H1 (cell line): ENCODE measurements at regions not wholly inside any gene's neighbourhood (a gene's known extent, or its start where the extent isn't known, plus 50 kb on each side); places are given as distances from the start of the nearest gene placed in this dataset.

Experiments
- CTCF ChIA-PET: fragments of 300-600 bp; sonication (Branson Sonifier 250); formaldehyde crosslinking; loops from one replicate; lab custom pipeline; 2021; ENCODE audit not compliant: partially characterized antibody; lab: Charles Lee
- POLR2A ChIA-PET: fragments of 300-600 bp; sonication (Branson Sonifier 250); formaldehyde crosslinking; loops from one replicate; lab custom pipeline; 2021; ENCODE audit warnings: inconsistent platforms; ENCODE audit not compliant: partially characterized antibody; lab: Charles Lee
- DNase-seq, 2 experiments: peaks; one replicate each; pipeline versions ENCODE4 v3.0.0 to v3.0.0-alpha.2; 2010 to 2022; ENCODE audit warnings: low spot score in 2 of 2, low read depth in 1 of 2, mixed read lengths in 1 of 2
- FAIRE-seq: peaks from 2 replicates; lab custom pipeline; 2011; peaks lifted over from hg19 to GRCh38; lab: Jason Lieb, UNC
- H2AFZ ChIP-seq: 2 replicates; pipeline ENCODE4 v1.8.1; 2012; ENCODE audit warnings: low read length, inconsistent platforms
- H2AK5ac ChIP-seq: 2 replicates; pipeline ENCODE4 v1.6.1; 2013; ENCODE audit warnings: low read depth, low read length
- H2BK120ac ChIP-seq: replicated peaks from 2 replicates; pipeline ENCODE3; 2013; ENCODE audit warnings: low read depth, low read length, inconsistent platforms
- H2BK12ac ChIP-seq: 2 replicates; pipeline ENCODE4 v1.6.1; 2013; ENCODE audit warnings: low read depth, low read length
- H2BK15ac ChIP-seq: 2 replicates; pipeline ENCODE4 v1.6.1; 2013; ENCODE audit warnings: low read length
- H2BK20ac ChIP-seq: 2 replicates; pipeline ENCODE4 v1.6.1; 2013; ENCODE audit warnings: low read length
- H2BK5ac ChIP-seq: 2 replicates; pipeline ENCODE4 v1.6.1; 2013; ENCODE audit warnings: low read depth, low read length
- H3K14ac ChIP-seq: 2 replicates; pipeline ENCODE4 v1.6.1; 2013; ENCODE audit warnings: inconsistent platforms; ENCODE audit not compliant: insufficient read length
- H3K18ac ChIP-seq: 2 replicates; pipeline ENCODE4 v1.6.1; 2013; ENCODE audit warnings: low read length; ENCODE audit errors: extremely low read depth
- H3K23ac ChIP-seq: 2 replicates; pipeline ENCODE4 v1.6.1; 2013; ENCODE audit warnings: inconsistent platforms; ENCODE audit not compliant: insufficient read length
- H3K23me2 ChIP-seq: 2 replicates; pipeline ENCODE4 v1.6.1; 2013; ENCODE audit warnings: low read depth, low read length
- H3K27ac ChIP-seq: 2 replicates; pipeline ENCODE4 v1.6.1; 2011; ENCODE audit warnings: low read depth, low read length, inconsistent platforms
- H3K27me3 ChIP-seq, 4 experiments: replicated peaks in 1 of 4; 1 replicate in 1 of 4; 2 replicates in 3 of 4; pipeline versions ENCODE4 v1.6.1 to v1.8.1; 2011 to 2013; ENCODE audit warnings: low read length in 3 of 4, mild to moderate bottlenecking in 3 of 4, inconsistent platforms in 2 of 4, mixed read lengths in 2 of 4, moderate library complexity in 1 of 4; ENCODE audit not compliant: control insufficient read depth in 3 of 4, insufficient read depth in 3 of 4; ENCODE audit errors: extremely low read depth in 1 of 4
- H3K36me3 ChIP-seq, 4 experiments: 2 replicates each; pipeline versions ENCODE4 v1.6.1 to v1.8.1; 2011 to 2013; ENCODE audit warnings: mild to moderate bottlenecking in 4 of 4, low read length in 3 of 4, moderate library complexity in 2 of 4, control low read depth in 1 of 4, inconsistent platforms in 1 of 4; ENCODE audit not compliant: insufficient read depth in 4 of 4, control insufficient read depth in 2 of 4
- H3K4ac ChIP-seq: replicated peaks from 2 replicates; pipeline ENCODE3; 2013; ENCODE audit warnings: low read length, low read depth, mixed read lengths, inconsistent platforms; ENCODE audit not compliant: insufficient read length
- H3K4me1 ChIP-seq, 4 experiments: replicated peaks in 1 of 4; 1 replicate in 1 of 4; 2 replicates in 3 of 4; pipeline versions ENCODE4 v1.6.1 to v1.8.1; 2011 to 2013; ENCODE audit warnings: low read length in 3 of 4, inconsistent platforms in 2 of 4, mixed read lengths in 1 of 4; ENCODE audit not compliant: insufficient read depth in 4 of 4, control insufficient read depth in 3 of 4
- H3K4me2 ChIP-seq, 2 experiments: 2 replicates each; pipeline versions ENCODE4 v1.6.1 to v1.8.1; 2011 to 2013; ENCODE audit warnings: low read depth in 2 of 2, low read length in 2 of 2, control low read depth in 1 of 2, inconsistent platforms in 1 of 2, mild to moderate bottlenecking in 1 of 2; ENCODE audit not compliant: insufficient read depth in 1 of 2
- H3K4me3 ChIP-seq, 4 experiments: fragments of 200-600, 300-600 bp in 1 of 4; sonication (generic), shearing (Covaris generic), sonication (Bioruptor Twin) in 1 of 4; 2 replicates each; pipeline versions ENCODE4 v1.5.1 to v1.8.1; 2011 to 2016; ENCODE audit warnings: low read length in 4 of 4, low read depth in 3 of 4, control low read depth in 2 of 4, inconsistent platforms in 2 of 4, mild to moderate bottlenecking in 2 of 4, mixed read lengths in 1 of 4, moderate library complexity in 1 of 4; ENCODE audit not compliant: insufficient read depth in 2 of 4; ENCODE audit errors: extremely low read depth in 1 of 4
- H3K56ac ChIP-seq: replicated peaks from 2 replicates; pipeline ENCODE3; 2013; ENCODE audit warnings: low read depth, mild to moderate bottlenecking, mixed read lengths, low read length, inconsistent platforms; ENCODE audit not compliant: insufficient read length
- H3K79me1 ChIP-seq: 2 replicates; pipeline ENCODE4 v1.6.1; 2013; ENCODE audit warnings: low read depth, low read length, control low read depth
- H3K79me2 ChIP-seq, 2 experiments: 2 replicates each; pipeline versions ENCODE4 v1.6.1 to v1.8.1; 2012 to 2013; ENCODE audit warnings: low read length in 2 of 2, mild to moderate bottlenecking in 2 of 2, inconsistent platforms in 1 of 2; ENCODE audit not compliant: insufficient read depth in 2 of 2, control insufficient read depth in 1 of 2
- H3K9ac ChIP-seq, 4 experiments: replicated peaks in 1 of 4; 1 replicate in 1 of 4; 2 replicates in 3 of 4; pipeline versions ENCODE4 v1.6.1 to v1.8.1; 2011 to 2013; ENCODE audit warnings: low read depth in 3 of 4, low read length in 3 of 4, control low read depth in 2 of 4, mild to moderate bottlenecking in 2 of 4, moderate library complexity in 2 of 4, inconsistent platforms in 1 of 4; ENCODE audit errors: extremely low read depth in 1 of 4
- H3K9me3 ChIP-seq, 2 experiments: 2 replicates each; pipeline versions ENCODE4 v1.6.1 to v1.8.1; 2012 to 2013; ENCODE audit warnings: mild to moderate bottlenecking in 2 of 2, moderate library complexity in 2 of 2, control low read depth in 1 of 2, inconsistent platforms in 1 of 2, low read depth in 1 of 2, low read length in 1 of 2, mixed read lengths in 1 of 2; ENCODE audit not compliant: insufficient read depth in 2 of 2
- H4K20me1 ChIP-seq, 2 experiments: replicated peaks in 1 of 2; 2 replicates each; pipeline versions ENCODE3 to v1.8.1; 2011 to 2013; ENCODE audit warnings: inconsistent platforms in 2 of 2, low read length in 2 of 2, mild to moderate bottlenecking in 1 of 2; ENCODE audit not compliant: insufficient read depth in 2 of 2, control insufficient read depth in 1 of 2
- H4K5ac ChIP-seq: 2 replicates; pipeline ENCODE4 v1.6.1; 2013; ENCODE audit warnings: low read length, low read depth, mixed read lengths, inconsistent platforms; ENCODE audit not compliant: insufficient read length
- H4K8ac ChIP-seq: 2 replicates; pipeline ENCODE4 v1.8.0; 2013; ENCODE audit warnings: mild to moderate bottlenecking, moderate library complexity, low read length, inconsistent platforms; ENCODE audit not compliant: insufficient read depth; ENCODE audit errors: extremely low read depth
- H4K91ac ChIP-seq: replicated peaks from 2 replicates; pipeline ENCODE3; 2013; ENCODE audit warnings: low read length, mixed read lengths, inconsistent platforms; ENCODE audit not compliant: insufficient read length
- CTCF ChIP-seq, 3 experiments: IDR thresholded peaks; 1 replicate in 2 of 3; 2 replicates in 1 of 3; pipeline versions ENCODE4 v1.5.1 to v1.6.1; 2011; ENCODE audit warnings: low read length in 3 of 3, mild to moderate bottlenecking in 3 of 3, inconsistent platforms in 2 of 3, low read depth in 1 of 3, moderate library complexity in 1 of 3; ENCODE audit not compliant: insufficient read depth in 1 of 3; ENCODE audit errors: control extremely low read depth in 1 of 3
- MAFK ChIP-seq: IDR thresholded peaks from 2 replicates; pipeline ENCODE4 v1.6.1; 2012; ENCODE audit warnings: low read depth, mild to moderate bottlenecking, improper control_type of control experiment, low read length
- SP2 ChIP-seq: IDR thresholded peaks from 2 replicates; pipeline ENCODE4 v1.6.1; 2012; ENCODE audit warnings: mild to moderate bottlenecking, low read length, inconsistent platforms
- WGBS, 2 experiments: shearing (Covaris generic) in 1 of 2; methylation state at CpG; one replicate each; pipeline versions ENCODE4 v1.1.6 to v1.1.7; 2013 to 2015; ENCODE audit warnings: low lambda C conversion rate in 2 of 2, mixed read lengths in 2 of 2, inconsistent platforms in 1 of 2, low coverage in 1 of 2, missing lambda C conversion rate in 1 of 2; ENCODE audit not compliant: insufficient replicate concordance in 2 of 2, insufficient coverage in 1 of 2, insufficient read length in 1 of 2; ENCODE audit errors: extremely low coverage in 1 of 2, missing lambda C conversion rate in 1 of 2; 5-methylcytosine and 5-hydroxymethylcytosine counted together

GRCh38 chr7:16007911-16008310 is 321.4 kb upstream of the MEOX2 start:
- no peaks in the 10 kb centered on the region for H3K27me3 ChIP-seq
- no peaks in the 10 kb centered on the region for H3K4me1 ChIP-seq
- CTCF ChIA-PET, result no interaction called here
- H3K4me2 ChIP-seq, result no peak overlapping the region
- no peak overlapping the region for H3K23ac ChIP-seq
- FAIRE-seq (no peak), DNase-seq (no peak)
- H2AFZ ChIP-seq, result no peak overlapping the region
- H3K79me2 ChIP-seq, result no peaks in the 10 kb centered on the region
- no peak overlapping the region for H4K8ac ChIP-seq
- H3K9me3 ChIP-seq, result no peaks in the 10 kb centered on the region
- no peak overlapping the region for H3K14ac ChIP-seq
- H3K27ac ChIP-seq, result no peak overlapping the region
- no peaks in the 10 kb centered on the region for H3K36me3 ChIP-seq
- H2BK5ac ChIP-seq, result no peak overlapping the region
- no peak overlapping the region for H2AK5ac ChIP-seq
- no peak overlapping the region for H2BK120ac ChIP-seq
- H4K91ac ChIP-seq, result no peak overlapping the region
- no peak overlapping the region for H3K18ac ChIP-seq
- H3K79me1 ChIP-seq, result no peaks in the 10 kb centered on the region
- H4K5ac ChIP-seq, result no peak overlapping the region
- no peak overlapping the region for H3K4me3 ChIP-seq
- no peak overlapping the region for H2BK12ac ChIP-seq
- POLR2A ChIA-PET, result no interaction called here
- H3K9ac ChIP-seq, result no peak overlapping the region
- no peak overlapping the region for H2BK15ac ChIP-seq
- no peaks in the 10 kb centered on the region for H4K20me1 ChIP-seq
- H3K56ac ChIP-seq, result no peak overlapping the region
- no peaks in the 10 kb centered on the region for H3K23me2 ChIP-seq
- no peak overlapping the region for H3K4ac ChIP-seq
- 93% methylated on average over 2 of the region's 2 CpGs; no CpG with 5 or more reads in 1 of the 2 experiments for WGBS, 2 experiments
- H2BK20ac ChIP-seq, result no peak overlapping the region
- no peak for TF ChIP-seq CTCF (IDR thresholded peaks at IDR 0.05; ENCODE audit: control extremely low read depth in 1 of 3, insufficient read depth in 1 of 3, low read depth in 1 of 3, low read length in 3 of 3)
- TF ChIP-seq MAFK, result no peak
- no peak for TF ChIP-seq SP2
